Occipital lobe (tissue), 1 donor: ENCODE measurements at regions not wholly inside any gene's neighbourhood (a gene's known extent, or its start where the extent isn't known, plus 50 kb on each side); places are given as distances from the start of the nearest gene placed in this dataset.
A peak's percentile ranks its signal among the peaks of the same experiment; 100 is the strongest.

Experiments
- DNase-seq: peaks from one replicate; lab custom pipeline; 2025; lab: John Stamatoyannopoulos, UW

DNA sequence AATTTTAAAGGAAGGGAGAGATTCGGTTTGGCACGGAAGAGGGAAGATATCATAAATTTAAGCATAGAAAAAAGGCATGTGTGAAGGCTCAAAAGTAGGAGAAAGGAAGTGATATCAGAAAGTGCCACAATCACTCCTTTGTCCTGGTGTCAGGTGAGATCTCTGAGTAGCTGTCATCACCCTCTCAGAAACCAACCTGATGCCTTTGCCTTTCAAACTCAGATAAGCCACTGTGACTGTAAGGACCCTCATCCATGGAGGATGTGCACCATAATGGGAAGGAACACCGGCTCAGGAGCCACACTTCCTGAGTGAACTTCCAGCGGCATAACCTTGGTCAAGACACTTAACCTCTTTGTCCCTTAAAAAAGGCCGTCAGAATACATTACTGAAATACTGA lies 318.7 kb upstream of the SEMA6D start:
- no peak for DNase-seq

DNA sequence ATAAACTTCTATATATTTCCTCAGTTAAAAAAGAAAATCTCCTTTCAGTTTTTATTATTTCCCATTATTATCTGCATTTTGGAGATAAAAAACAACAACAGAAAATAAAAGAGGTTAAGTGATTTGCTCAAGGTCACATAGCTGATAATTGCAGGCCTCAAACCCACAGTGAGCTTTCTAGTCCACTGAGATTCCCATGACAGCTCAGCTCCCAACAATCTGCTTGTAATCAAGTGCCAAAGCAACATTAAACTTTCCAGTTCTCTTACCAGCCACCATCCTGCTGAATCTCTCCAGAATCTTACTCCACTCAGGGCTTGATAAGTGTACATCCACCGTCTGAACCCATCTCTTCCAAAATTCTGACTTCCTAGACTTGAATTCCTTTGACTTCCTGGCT lies 318.2 kb upstream of the SEMA6D start:
- DNase-seq, result no peak

DNA sequence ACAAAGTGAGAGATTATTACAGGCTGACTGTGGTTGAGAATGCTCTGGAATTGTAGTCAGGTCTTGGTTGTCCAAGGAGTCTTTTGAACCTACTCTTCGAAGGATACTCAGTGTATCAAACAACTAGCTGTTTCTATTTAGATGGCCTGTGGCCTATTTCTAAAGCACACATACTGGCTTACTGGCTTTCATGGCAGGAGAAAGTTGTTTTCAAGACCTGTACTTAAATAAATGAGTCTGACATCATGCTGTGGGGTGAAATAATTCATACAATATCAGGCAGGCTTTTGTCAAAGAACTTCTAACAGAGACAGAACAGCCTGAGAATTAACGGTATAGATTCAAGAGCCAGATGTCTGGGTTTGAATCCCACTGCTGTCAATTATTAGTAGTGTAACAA lies 316.7 kb upstream of the SEMA6D start:
- DNase-seq, result no peak

DNA sequence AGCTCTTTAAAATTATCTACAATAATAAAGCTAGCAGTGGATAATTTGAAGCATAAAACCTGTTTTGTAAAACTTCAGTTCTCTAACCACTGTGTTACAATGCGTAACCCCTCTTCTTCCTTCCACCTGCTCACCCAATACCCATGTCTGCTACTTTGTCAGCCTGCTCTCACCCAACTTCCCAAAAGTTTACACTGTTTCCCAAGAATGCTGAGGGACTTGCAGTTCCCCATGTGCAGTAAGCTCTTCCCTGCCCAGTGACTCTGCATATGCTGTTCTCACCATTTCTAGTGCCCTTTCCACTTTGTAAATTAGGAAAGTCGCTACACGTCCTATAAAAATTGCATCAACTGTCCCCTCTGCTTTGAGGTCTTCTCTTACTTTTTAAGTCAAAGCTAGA lies 315.9 kb upstream of the SEMA6D start:
- DNase-seq, result no peak

DNA sequence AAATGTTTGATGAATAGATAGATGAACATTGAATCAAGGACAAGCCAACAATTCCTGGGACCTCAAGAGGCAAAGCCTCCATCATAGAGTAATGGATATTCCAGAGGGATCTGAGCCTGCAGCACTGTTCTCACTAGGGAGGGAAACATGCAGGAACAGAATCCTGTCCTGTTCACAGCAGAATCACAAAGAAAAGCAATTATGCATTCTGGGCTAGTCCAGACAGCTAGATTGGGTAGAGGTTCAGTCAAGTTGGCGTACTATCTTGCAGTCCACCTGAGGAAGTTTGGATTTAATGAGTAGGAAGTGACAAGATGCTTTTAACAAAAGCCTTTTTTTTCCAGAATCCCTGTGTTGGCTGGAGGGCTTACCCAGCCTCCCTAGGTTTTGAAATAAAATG lies 314.5 kb upstream of the SEMA6D start:
- DNase-seq, result no peak

DNA sequence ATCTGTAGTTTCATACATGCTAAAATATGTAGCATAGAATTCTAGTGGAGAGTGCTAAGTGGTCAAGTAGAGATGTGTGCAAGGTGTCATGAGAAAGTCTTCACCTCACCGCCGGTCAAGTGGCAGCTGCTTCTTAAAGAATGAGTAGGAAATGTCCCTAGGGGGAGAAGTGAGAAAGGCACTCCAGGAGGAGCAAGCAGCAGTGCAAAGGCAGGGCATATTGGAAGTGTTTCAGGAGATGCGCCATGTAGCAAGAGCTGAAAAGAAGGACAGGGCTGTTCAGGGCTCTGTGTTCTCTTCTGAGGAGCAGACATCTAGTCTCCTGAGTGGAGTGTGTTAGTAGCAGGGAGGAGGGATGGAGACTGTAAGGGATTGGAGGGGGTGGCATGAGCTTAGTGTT lies 312.4 kb upstream of the SEMA6D start:
- peak; percentile 37 for DNase-seq

DNA sequence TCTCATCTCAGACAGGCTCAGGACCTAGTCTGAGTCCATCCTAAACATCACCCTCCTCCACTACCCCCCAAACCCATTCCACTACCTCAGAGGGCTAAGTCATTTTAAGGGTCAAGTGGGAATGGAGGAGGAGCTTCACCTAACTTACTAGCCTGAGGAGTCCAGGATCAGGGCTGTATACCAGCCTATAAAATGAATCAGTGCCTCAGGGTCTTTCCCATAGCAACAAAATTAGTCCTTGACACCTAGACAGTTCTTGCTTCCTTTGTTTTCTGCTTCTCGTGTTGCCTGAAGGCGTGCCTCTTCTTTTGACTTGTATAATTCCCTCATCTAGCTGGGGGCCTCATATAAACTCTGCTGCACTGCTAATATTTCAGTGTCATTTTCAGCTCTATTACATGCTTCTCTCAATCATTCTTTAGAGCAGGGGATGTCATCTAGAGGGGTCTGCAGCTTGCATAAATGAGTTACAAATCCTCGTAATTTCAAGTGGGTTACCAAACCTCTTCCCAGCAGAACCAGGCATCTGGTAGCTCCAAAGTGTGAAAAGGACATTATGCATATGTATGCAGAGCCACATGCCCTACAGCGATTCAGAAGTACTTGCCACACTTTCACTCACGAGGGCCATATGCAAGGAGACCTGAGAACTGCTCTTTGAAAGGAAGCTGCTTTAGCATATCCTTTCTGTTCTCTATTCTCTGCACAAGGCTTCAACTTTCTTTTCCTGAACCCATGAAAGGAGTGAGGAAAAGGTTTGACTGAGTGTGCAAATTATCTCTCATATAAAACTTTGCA lies 311.7 kb upstream of the SEMA6D start:
- DNase-seq, result no peak

DNA sequence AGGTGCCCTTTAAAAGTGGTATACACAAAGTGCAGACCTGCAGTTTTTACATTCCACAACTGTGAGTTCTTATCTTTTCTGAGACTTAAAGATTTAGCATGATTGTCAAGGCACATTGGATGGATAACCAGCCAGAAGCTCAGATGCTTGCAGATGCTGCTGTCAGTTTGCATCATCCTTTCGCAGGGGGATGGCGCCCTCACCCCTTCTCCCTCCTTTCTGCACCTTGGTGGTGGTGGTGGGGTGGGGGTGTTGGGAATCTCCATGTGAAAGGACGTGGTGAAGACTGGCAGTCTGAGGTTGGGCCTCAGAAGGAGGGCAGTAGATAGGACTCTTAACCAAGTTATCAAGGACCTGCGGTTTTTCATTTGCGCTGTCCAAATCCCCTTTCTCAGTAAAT lies 309.6 kb upstream of the SEMA6D start:
- no peak for DNase-seq

DNA sequence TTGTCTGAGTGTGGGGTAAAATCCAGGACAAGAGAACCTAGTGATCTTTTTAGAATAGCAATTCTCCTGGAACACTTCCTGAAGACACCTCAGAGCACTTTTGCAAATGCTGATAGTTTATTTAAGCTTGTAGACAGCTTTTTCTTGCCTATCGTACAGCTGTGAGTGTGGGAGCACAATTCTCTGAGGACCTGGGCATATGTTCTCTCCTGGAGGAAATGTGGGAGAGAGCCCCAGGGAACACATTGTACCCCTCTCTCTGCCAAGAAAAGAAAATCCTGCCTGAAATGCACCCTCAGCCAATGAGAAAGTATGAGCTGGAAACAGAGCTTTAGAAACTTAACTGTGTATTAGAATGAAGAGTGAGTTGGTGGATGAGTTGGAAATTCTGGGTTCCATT lies 308.3 kb upstream of the SEMA6D start:
- DNase-seq, result peak; percentile 40

DNA sequence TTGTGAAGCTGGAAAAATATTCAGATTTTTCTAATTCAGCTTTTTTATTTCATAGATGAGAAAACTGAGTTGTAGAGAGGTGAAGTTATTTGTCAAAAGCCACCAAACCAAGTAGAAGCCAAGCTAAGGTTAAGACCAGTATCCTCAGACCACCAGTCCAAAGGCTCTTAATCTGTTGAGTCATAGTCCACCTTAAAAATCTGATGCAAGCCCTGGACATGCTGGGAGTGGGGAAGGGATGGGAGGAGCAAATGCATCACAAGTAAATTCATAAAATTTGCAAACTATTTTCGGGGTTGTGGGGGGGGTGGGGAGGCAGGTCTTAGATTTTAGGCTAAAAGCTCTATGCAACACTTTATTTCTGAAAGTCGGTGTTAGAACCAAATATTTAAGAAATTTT lies 307.7 kb upstream of the SEMA6D start:
- no peak for DNase-seq

DNA sequence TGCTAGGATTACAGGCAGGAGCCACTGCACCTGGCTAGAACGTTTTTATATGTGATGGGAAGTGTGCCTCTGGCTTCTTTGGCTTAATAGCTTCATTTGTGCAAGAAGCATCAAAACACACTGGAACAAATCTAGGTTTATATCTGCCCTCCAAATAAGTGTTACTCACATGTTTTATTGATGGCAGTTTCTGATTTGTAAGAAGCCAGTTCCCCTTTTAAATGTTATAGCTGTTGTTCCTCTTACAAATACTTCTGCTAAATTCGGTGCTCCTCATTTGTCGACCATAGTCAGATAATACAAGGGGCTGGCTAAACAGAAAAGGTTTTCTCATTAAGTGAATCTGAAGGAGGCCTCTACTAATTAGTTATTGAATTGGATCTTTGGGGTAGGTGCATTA lies 307.1 kb upstream of the SEMA6D start:
- no peak for DNase-seq

DNA sequence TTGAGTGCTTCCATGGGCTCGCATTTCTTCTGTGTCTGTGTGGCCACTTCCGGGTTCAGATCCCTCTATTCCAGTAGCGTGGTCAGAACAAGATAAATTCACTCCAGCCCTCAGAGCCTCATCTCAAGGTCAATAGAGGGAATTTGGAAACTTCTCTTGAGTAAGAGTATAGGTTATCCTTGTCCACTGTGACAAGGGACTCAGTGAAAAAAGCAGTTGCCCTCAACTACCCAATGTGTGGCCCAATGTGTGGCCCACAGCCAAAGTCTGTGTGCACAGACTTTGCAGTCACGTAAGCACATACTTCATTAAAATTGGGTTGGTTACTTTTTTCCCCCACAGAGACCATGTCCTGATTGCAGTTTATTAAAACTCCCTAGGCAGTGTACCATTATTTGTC lies 305.6 kb upstream of the SEMA6D start:
- DNase-seq, result no peak

DNA sequence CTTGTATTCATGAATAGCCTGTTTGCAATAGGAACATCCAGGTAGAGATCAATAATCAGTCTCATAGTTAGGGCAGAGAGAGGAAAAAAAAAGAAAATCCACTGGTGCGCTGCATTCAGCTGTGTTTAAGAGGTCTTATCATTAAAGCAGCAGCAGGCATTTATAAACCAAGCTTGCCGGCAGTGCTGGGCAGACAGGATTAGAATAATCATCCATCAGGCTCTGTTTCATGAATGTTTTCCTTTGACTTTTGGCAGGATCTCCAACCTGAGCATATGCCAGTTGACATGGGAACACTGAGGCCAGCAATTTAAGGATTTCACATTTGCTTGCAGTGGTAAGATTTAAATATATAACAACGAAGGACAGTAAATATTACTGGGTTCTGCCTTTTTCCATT lies 305.2 kb upstream of the SEMA6D start:
- DNase-seq, result no peak

DNA sequence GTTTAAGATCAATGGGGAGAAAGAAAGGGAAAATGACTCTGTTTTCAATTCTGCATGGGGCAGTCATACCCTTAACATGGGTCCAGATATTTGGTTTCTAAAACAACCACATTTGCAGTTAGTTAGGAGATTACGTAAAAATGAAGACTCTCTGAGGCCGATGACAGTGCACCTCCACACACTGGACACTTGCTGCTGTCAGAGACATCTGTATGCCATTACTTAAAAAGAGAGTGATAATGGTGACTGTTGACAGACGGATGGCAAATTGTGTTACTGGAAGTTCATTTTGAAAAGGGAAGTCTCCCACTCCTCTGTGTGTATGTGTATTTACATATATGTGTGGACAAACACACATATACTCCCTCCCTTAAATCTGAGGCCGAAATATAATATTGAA lies 304.5 kb upstream of the SEMA6D start:
- DNase-seq, result no peak

DNA sequence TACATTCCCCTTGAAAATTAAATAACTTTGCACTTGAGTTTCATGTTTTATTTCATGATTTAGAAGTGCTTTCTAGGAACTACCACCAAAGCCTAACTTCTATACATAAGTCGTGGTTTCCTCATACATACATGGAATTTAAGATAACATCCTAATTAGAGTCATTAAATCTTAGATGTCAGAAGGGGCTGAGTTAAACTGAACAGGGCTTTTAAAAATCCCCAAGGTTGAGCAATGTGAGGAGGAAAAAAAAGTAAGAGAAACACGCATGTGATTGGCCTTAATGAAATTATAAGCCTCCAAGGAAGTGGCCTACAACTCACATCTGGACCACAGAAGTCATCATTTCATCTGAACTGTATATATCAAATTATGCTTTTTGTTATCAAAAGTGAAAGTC lies 303.1 kb upstream of the SEMA6D start:
- DNase-seq, result no peak

DNA sequence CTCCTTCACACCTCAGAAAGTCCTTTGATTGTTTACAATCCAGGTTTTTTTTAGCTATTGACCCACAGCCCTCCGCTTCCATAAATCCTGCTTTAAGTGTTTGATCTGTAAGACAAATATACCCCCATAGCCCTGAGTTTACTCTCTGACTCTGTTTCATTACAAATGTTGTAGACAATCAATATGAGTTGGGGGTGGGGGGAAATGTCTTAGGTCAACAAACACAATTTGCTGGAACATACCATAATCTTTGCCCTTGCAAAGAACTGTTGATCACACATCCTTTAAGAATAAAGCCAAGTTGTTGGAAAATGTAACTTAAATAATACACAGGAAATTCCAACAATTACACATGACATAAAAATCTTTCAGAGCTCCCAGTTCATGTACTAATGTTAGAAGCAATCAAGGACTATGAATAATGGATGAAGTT lies 301.8 kb upstream of the SEMA6D start:
- no peak for DNase-seq

DNA sequence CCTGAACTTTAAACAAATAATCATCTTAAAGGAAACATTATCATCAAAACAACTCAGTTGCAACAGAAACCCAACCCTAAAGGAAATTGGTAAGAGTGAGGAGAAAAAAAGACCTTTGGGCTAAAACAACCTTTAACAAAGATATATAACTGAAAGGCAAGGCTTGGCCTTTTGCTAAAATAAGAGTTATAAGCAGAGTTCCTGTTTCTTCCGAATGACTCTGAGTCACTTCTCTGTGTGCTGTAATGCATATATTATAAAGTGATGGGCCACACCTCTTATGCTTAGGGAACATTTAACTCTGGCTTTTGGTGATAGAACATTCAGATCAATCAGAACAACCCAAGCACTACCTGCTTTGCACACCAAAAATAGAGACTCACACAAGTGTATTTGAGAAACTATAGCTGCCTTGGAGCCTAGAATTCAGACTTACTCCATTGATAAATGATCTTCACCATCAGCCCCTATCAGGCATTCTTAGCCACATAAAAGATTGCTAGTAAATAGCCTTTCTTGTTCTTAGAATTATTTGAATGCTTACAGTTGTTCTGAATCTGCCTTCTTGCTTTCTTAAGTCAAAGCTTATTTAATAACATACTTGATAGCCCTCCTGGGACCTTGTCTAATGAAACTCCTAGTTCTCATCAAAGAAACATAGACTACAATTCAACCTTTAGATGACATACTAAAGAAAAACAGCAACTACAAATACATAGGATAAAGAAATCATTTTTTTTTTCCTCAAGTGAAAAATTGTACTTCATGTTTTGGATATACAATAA lies 294.2 kb upstream of the SEMA6D start:
- DNase-seq, result no peak

DNA sequence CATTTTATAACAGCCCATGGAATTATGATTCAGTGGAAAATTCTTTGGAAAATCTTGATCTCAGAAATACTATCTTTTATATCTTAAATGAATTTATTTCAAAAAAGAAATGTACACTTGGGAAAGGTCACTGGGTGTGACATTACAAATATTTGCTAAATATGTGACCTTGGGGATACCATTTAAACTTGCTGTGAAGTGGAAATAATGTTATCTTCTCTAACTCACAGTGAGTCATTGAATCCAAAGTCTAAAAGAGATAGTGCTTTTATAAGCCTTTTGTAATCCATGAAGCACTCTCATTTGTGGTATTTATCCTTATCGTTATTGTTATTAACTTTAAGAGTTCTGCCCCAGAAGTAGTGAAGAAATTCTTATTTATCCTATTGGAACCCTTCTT lies 289.8 kb upstream of the SEMA6D start:
- no peak for DNase-seq

DNA sequence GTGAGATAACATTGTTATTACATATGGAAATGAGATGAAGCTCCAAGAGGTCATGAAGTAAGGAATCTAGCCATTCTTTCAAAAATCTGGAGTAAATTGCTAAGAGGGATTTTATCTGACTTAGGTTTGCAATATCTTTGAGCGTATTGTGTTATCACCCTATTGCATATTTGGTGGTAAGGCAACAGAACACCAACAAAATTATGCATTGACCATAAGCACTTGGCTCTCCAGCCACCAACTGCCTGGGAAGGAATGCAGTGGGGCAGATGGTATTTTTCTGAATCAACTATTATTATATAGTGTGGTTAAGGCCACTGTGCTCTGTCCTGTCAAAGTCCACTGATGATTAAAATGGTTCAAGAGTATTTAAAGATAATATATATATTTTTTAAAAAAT lies 287.9 kb upstream of the SEMA6D start:
- DNase-seq, result no peak

DNA sequence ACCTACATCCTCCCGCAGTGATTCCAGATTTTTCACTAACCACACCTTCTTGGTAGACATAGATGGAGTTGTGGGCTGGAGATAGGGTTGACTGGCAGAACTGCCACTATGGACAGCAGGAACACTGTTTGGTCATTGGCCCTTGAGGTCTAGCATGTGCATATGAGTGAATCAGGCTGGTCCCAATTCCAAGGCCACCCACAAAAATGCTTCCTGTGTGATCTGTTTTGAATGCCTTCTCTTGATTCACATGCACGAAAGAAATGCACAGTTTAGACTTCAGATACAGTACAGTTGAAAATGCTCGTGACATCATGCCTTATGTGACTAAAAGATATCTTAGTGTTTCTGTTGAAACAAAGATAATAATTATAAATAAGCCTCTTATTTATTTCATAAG lies 285.8 kb upstream of the SEMA6D start:
- DNase-seq, result no peak

DNA sequence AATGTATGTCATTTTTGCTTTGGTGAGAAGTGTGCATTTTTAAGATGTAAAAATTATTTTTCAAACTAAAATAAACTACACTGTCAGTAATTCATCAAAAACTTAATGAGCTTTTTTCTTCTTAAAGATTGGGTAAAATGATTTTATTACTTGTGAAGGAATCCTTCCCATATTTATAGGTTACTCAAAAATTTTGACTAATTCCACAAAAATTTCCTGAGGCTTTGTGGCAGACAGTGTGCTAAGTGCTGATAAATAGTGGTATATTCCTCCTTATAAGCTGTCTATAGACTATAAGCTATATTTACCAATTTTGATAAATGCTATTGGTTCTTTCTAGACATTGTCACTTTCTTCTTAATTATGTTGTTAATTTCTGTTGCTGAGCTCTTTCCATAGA lies 284.5 kb upstream of the SEMA6D start:
- DNase-seq, result no peak

DNA sequence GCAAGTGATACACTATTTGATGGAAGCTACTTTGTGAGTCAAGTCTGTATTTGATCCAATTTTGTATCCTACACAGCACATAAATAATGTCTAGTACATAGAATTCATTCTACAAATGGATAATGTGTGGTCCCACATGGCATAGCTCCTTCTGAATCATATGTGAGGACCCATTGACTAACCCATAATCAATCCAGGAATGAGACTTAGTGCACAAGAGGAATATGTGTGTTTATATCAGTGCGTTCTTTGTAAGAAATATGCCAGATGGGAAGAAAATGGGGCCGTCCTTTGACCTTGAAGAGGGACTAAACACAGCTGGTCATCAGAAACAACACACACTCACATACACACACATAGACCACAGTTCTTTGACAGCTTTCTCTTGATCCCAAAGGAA lies 282.7 kb upstream of the SEMA6D start:
- DNase-seq, result no peak

DNA sequence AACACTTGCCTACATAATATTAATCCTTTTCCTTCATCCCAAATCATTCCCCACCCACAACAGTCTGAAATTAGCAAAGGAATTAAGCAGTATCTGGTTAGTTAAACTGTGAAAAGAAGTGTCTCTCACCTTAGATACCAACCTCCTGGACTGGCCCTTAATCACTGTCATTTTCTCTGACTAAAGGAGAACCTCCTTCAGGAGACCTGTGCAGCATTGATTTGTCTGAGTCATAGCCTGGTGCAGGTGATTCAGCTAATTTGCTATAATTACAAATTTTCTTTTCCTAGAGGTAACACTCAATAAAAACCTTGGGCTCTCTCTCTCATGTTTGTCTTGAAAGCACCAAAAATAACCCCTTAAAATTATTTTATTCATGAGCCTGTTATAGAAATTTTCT lies 279.8 kb upstream of the SEMA6D start:
- DNase-seq, result no peak
